ENCODE measurements at regions not wholly inside any gene's neighbourhood (a gene's known extent, or its start where the extent isn't known, plus 50 kb on each side); places are given as distances from the start of the nearest gene placed in this dataset.

DNA sequence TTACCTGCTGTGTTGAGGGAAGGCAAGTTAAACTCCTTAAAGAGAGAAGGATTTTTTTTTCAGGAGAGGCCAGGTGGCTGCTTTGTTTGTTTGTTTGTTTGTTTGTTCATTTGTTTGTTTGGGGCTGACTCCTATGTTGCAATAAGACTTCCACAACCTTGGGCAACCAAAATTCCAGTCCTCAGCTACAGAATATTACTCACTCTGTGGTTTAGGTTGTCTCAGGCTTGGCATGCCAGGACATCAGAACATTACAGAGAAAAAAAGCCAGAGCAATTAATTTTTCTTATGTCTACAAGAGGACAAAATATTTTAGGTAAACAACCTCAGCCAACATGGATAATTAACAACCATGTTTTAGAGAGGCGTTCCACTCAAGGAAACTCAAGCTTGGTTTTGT is 156.7 kb upstream of the ATP11B start:
- H3K27ac ChIP-seq = no peak overlapping the region
- TF ChIP-seq EZH2phosphoT487 (IDR thresholded peaks at IDR 0.05; ENCODE audit: insufficient read depth, low read depth) (no peak), EZH2 (IDR thresholded peaks at IDR 0.05; ENCODE audit: insufficient read depth, poor library complexity, severe bottlenecking) (no peak)
- no peaks in the 10 kb centered on the region for H3K27me3 ChIP-seq (replicated peaks; ENCODE audit: insufficient read depth)
- in situ Hi-C loops (cut with MboI) = no loop called here
- no peaks in the 10 kb centered on the region for H4K20me1 ChIP-seq (ENCODE audit: insufficient read depth)
- H3K4me3 ChIP-seq = no peak overlapping the region
- no peak overlapping the region for H3K4me2 ChIP-seq (ENCODE audit: unreplicated experiment)
- H3K9me3 ChIP-seq (ENCODE audit: low read depth) = no peaks in the 10 kb centered on the region
- H3K9me2 ChIP-seq (ENCODE audit: insufficient read depth) = no peaks in the 10 kb centered on the region
- no peaks in the 10 kb centered on the region for H3K4me1 ChIP-seq (ENCODE audit: insufficient read depth)
- no peaks in the 10 kb centered on the region for H3F3A ChIP-seq (ENCODE audit: insufficient read depth)
- H3K9ac ChIP-seq = no peak overlapping the region
- 13 to 15% methylated on average over 1 of the region's 1 CpG for WGBS, 2 experiments (ENCODE audit: low coverage in 1 of 2, low lambda C conversion rate in 2 of 2, missing lambda C conversion rate in 2 of 2)
- no peaks in the 10 kb centered on the region for H3K36me3 ChIP-seq (ENCODE audit: low read depth)
- peak; percentile 4 for DNase-seq
- no peaks in the 10 kb centered on the region for H3K79me2 ChIP-seq (ENCODE audit: insufficient read depth)
- H2AFZ ChIP-seq = no peak overlapping the region

DNA sequence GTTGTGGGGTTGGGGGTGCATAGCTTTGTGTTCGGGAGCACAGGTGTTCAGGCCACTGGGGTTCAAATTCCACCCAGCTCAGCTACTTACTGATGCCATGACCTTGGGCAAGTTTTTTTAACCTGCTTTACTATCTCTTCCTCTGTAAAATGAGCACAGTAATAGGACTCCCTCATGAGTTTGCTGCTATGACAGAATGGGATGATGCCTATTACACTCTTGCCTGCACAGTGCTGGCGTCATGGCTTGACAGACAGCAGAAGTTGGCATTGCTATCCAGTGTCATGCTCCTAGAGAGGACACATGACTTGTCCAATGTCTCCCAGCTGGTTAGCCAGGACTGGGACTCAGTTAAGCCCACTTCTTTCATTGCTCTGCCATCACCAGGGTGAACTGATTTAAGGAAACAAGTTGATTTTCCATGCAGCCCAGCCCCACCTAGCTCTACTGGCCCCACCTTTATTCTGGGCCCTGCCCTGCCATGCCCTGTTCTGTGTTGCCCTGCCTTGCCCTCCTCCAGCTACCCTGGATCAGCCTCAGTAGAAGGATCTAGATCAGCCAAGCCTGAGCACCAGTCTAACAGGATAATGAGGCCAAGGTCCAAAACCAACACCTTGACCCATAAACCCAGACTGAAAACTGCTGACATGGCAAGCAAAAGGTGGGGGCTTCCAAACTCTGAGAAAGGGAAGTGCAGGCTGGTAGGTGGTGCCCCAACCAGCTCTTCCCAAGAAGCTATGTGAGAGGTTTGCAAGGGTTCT is 155.8 kb upstream of the ATP11B start:
- no peaks in the 10 kb centered on the region for H3K27me3 ChIP-seq (replicated peaks; ENCODE audit: insufficient read depth)
- TF ChIP-seq EZH2phosphoT487 (IDR thresholded peaks at IDR 0.05; ENCODE audit: insufficient read depth, low read depth) (no peak), EZH2 (IDR thresholded peaks at IDR 0.05; ENCODE audit: insufficient read depth, poor library complexity, severe bottlenecking) (no peak)
- no peaks in the 10 kb centered on the region for H4K20me1 ChIP-seq (ENCODE audit: insufficient read depth)
- H3K9me2 ChIP-seq (ENCODE audit: insufficient read depth) = no peaks in the 10 kb centered on the region
- H3F3A ChIP-seq (ENCODE audit: insufficient read depth) = no peaks in the 10 kb centered on the region
- in situ Hi-C loops (cut with MboI) = no loop called here
- no peaks in the 10 kb centered on the region for H3K9me3 ChIP-seq (ENCODE audit: low read depth)
- H3K36me3 ChIP-seq (ENCODE audit: low read depth) = no peaks in the 10 kb centered on the region
- no peak overlapping the region for H3K4me2 ChIP-seq (ENCODE audit: unreplicated experiment)
- H3K9ac ChIP-seq = no peak overlapping the region
- DNase-seq = no peak
- H2AFZ ChIP-seq = no peak overlapping the region
- no peak overlapping the region for H3K4me3 ChIP-seq
- 8 to 12% methylated on average over 2 of the region's 2 CpGs for WGBS, 2 experiments (ENCODE audit: low coverage in 1 of 2, low lambda C conversion rate in 2 of 2, missing lambda C conversion rate in 2 of 2)
- no peaks in the 10 kb centered on the region for H3K79me2 ChIP-seq (ENCODE audit: insufficient read depth)
- no peaks in the 10 kb centered on the region for H3K4me1 ChIP-seq (ENCODE audit: insufficient read depth)
- no peak overlapping the region for H3K27ac ChIP-seq

DNA sequence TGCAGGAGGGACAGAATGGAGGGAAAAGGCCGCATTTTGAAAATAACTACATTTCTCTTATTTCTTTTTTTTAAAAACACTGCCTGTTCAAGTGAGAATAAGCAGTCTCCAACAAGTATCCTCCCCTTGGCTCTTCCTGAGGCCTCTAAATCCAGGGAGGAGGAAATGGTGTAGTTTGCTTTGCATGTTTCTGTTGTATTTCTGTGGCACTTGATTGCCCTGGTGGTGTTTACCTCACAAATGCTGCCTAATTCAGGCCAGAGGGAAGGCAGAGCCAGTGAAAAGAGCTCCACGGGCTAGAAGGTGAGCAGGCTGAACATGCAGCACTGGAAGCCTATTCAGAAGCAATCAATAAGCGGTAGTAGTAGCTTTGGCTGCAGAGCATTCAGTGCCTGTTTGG is 149.3 kb upstream of the ATP11B start:
- WGBS, 2 experiments (ENCODE audit: low coverage in 1 of 2, low lambda C conversion rate in 2 of 2, missing lambda C conversion rate in 2 of 2) = 19 to 31% methylated on average over 3 of the region's 3 CpGs
- Histone ChIP-seq H4K20me1 (ENCODE audit: insufficient read depth) (no peaks in the 10 kb centered on the region), H3K9ac (no peak overlapping the region), H3K27me3 (replicated peaks; ENCODE audit: insufficient read depth) (no peaks in the 10 kb centered on the region), H3K27ac (no peak overlapping the region), H3K36me3 (ENCODE audit: low read depth) (no peaks in the 10 kb centered on the region), H3K4me2 (ENCODE audit: unreplicated experiment) (no peak overlapping the region), H3K9me2 (ENCODE audit: insufficient read depth) (no peaks in the 10 kb centered on the region), H3K9me3 (ENCODE audit: low read depth) (no peaks in the 10 kb centered on the region), H3K79me2 (ENCODE audit: insufficient read depth) (no peaks in the 10 kb centered on the region), H3F3A (ENCODE audit: insufficient read depth) (no peaks in the 10 kb centered on the region), H2AFZ (no peak overlapping the region), H3K4me1 (ENCODE audit: insufficient read depth) (no peaks in the 10 kb centered on the region), H3K4me3 (no peak overlapping the region)
- DNase-seq = no peak
- in situ Hi-C loops (cut with MboI) = no loop called here
- no peak for TF ChIP-seq EZH2 (IDR thresholded peaks at IDR 0.05; ENCODE audit: insufficient read depth, poor library complexity, severe bottlenecking)

DNA sequence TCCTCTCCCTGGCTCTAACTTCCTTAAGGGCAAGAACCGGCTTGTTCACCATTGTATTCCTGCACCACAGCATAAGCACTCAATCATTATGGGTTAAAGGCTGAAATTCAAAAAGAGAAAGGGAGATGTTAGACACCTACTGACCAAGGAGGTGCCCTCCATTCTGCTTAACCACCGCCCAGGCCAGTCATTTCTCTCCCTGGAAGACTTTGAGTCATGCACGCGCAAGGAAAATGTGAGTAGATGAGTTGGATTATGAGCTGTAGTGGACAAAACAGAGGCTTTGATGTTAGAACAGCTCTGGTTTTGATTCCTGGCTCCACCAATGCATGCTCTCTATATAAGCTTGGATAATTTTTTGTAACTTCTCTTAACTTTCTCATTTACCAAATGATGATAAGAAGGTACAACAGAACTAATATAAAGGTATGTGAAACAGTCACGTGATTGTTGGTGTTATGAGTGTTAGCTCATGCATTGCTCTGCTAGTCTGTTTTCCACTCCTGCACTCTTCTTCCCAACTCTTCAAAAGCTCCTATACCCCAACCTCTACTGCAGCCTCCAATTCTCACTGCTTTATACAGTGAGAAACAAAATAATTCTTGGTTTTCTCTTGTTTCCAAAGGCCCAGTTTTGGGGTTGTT is 148.4 kb upstream of the ATP11B start:
- in situ Hi-C loops (cut with MboI) = no loop called here
- Histone ChIP-seq H3K9me3 (ENCODE audit: low read depth) (no peaks in the 10 kb centered on the region), H4K20me1 (ENCODE audit: insufficient read depth) (no peaks in the 10 kb centered on the region), H3F3A (ENCODE audit: insufficient read depth) (no peaks in the 10 kb centered on the region), H3K79me2 (ENCODE audit: insufficient read depth) (no peaks in the 10 kb centered on the region), H3K9ac (no peak overlapping the region), H3K4me3 (no peak overlapping the region), H3K27ac (no peak overlapping the region), H2AFZ (no peak overlapping the region), H3K27me3 (replicated peaks; ENCODE audit: insufficient read depth) (no peaks in the 10 kb centered on the region), H3K9me2 (ENCODE audit: insufficient read depth) (no peaks in the 10 kb centered on the region), H3K36me3 (ENCODE audit: low read depth) (no peaks in the 10 kb centered on the region), H3K4me2 (ENCODE audit: unreplicated experiment) (no peak overlapping the region), H3K4me1 (ENCODE audit: insufficient read depth) (no peaks in the 10 kb centered on the region)
- TF ChIP-seq EZH2phosphoT487 (IDR thresholded peaks at IDR 0.05; ENCODE audit: insufficient read depth, low read depth) (no peak), EZH2 (IDR thresholded peaks at IDR 0.05; ENCODE audit: insufficient read depth, poor library complexity, severe bottlenecking) (no peak)
- DNase-seq = peak; percentile 3
- 45 to 50% methylated on average over 5 of the region's 5 CpGs for WGBS, 2 experiments (ENCODE audit: low coverage in 1 of 2, low lambda C conversion rate in 2 of 2, missing lambda C conversion rate in 2 of 2)

Data from GM23248 (cell line).